Testis (tissue), 2 donors: ENCODE measurements at regions not wholly inside any gene's neighbourhood (a gene's known extent, or its start where the extent isn't known, plus 50 kb on each side); places are given as distances from the start of the nearest gene placed in this dataset.

ENCODE experiments used
- CTCF ChIP-seq, 3 experiments: fragments of 450-650 bp in 2 of 3; fragments of 200-600 bp in 1 of 3; sonication (generic) in 1 of 3; IDR thresholded peaks; one replicate each; pipeline ENCODE4 v1.5.1; 2016 to 2019; ENCODE audit warnings: antibody characterized with exemption in 3 of 3, mild to moderate bottlenecking in 2 of 3, moderate library complexity in 1 of 3
- POLR2A ChIP-seq: fragments of 450-650 bp; IDR thresholded peaks from one replicate; pipeline ENCODE4 v1.6.1; 2017; ENCODE audit warnings: antibody characterized with exemption, mild to moderate bottlenecking, moderate library complexity

- TF ChIP-seq POLR2A (no peak), CTCF (IDR thresholded peaks at IDR 0.05) (no peak)
Observed at GRCh38 chr2:41895334-41895664, 152.5 kb upstream of the PKDCC start.
